B cell (primary cell): ENCODE measurements at regions not wholly inside any gene's neighbourhood (a gene's known extent, or its start where the extent isn't known, plus 50 kb on each side); places are given as distances from the start of the nearest gene placed in this dataset.

Experiments used
- CTCF ChIP-seq: fragments of 200-600 bp; IDR thresholded peaks from one replicate; pipeline ENCODE4 v1.8.0; 2022; ENCODE audit warnings: antibody characterized with exemption, mild to moderate bottlenecking
- EZH2 ChIP-seq: IDR thresholded peaks from 2 replicates; pipeline ENCODE4 v1.6.1; 2012; ENCODE audit warnings: borderline replicate concordance, low read depth, mild to moderate bottlenecking, moderate library complexity, low read length; ENCODE audit not compliant: insufficient read depth, poor library complexity, severe bottlenecking

- TF ChIP-seq CTCF (no peak), EZH2 (no peak)
Observed at GRCh38 chr16:50955311-50955710, 195.8 kb downstream of the SALL1 start.
